ENCODE measurements at regions not wholly inside any gene's neighbourhood (a gene's known extent, or its start where the extent isn't known, plus 50 kb on each side); places are given as distances from the start of the nearest gene placed in this dataset.

- DNase-seq (ENCODE audit: low read depth): no peak
- TF ChIP-seq CTCF (IDR thresholded peaks at IDR 0.05; ENCODE audit: control insufficient read depth, insufficient read depth, low read depth, low read length, missing control alignments): no peak
- no peak overlapping the region for H3K4me3 ChIP-seq (ENCODE audit: control insufficient read depth, low read depth, low read length)
Observed at GRCh38 chr3:148150141-148150540, 547.6 kb upstream of the AGTR1 start.

GRCh38 chr3:148158210-148158609 is 539.5 kb upstream of the AGTR1 start:
- TF ChIP-seq CTCF (IDR thresholded peaks at IDR 0.05; ENCODE audit: control insufficient read depth, insufficient read depth, low read depth, low read length, missing control alignments): no peak
- peak; percentile 28 for DNase-seq (ENCODE audit: low read depth)
- no peak overlapping the region for H3K4me3 ChIP-seq (ENCODE audit: control insufficient read depth, low read depth, low read length)

GRCh38 chr3:148162132-148162531 is 535.6 kb upstream of the AGTR1 start:
- no peak for DNase-seq (ENCODE audit: low read depth)
- H3K4me3 ChIP-seq (ENCODE audit: control insufficient read depth, low read depth, low read length): no peak overlapping the region
- no peak for TF ChIP-seq CTCF (IDR thresholded peaks at IDR 0.05; ENCODE audit: control insufficient read depth, insufficient read depth, low read depth, low read length, missing control alignments)

- no peak for TF ChIP-seq CTCF (IDR thresholded peaks at IDR 0.05; ENCODE audit: control insufficient read depth, insufficient read depth, low read depth, low read length, missing control alignments)
- no peak for DNase-seq (ENCODE audit: low read depth)
- no peak overlapping the region for H3K4me3 ChIP-seq (ENCODE audit: control insufficient read depth, low read depth, low read length)
Observed at GRCh38 chr3:148168347-148168746, 529.4 kb upstream of the AGTR1 start.

GRCh38 chr3:148173851-148174250 is 523.9 kb upstream of the AGTR1 start:
- H3K4me3 ChIP-seq (ENCODE audit: control insufficient read depth, low read depth, low read length): no peak overlapping the region
- peak; percentile 7 for DNase-seq (ENCODE audit: low read depth)
- TF ChIP-seq CTCF (IDR thresholded peaks at IDR 0.05; ENCODE audit: control insufficient read depth, insufficient read depth, low read depth, low read length, missing control alignments): no peak

- peak; percentile 31 for DNase-seq (ENCODE audit: low read depth)
- TF ChIP-seq CTCF (IDR thresholded peaks at IDR 0.05; ENCODE audit: control insufficient read depth, insufficient read depth, low read depth, low read length, missing control alignments): no peak
Observed at GRCh38 chr3:148175214-148175613, 522.5 kb upstream of the AGTR1 start.

GRCh38 chr3:148178503-148178902 is 519.2 kb upstream of the AGTR1 start:
- DNase-seq (ENCODE audit: low read depth): no peak
- TF ChIP-seq CTCF (IDR thresholded peaks at IDR 0.05; ENCODE audit: control insufficient read depth, insufficient read depth, low read depth, low read length, missing control alignments): no peak

More at GRCh38 chr3:148175214-148175613, 522.5 kb upstream of the AGTR1 start:
- no peak overlapping the region for H3K4me3 ChIP-seq (ENCODE audit: control insufficient read depth, low read depth, low read length)

More at GRCh38 chr3:148178503-148178902, 519.2 kb upstream of the AGTR1 start:
- H3K4me3 ChIP-seq (ENCODE audit: control insufficient read depth, low read depth, low read length): no peak overlapping the region
